Spleen (tissue), 7 donors: ENCODE measurements at regions not wholly inside any gene's neighbourhood (a gene's known extent, or its start where the extent isn't known, plus 50 kb on each side); places are given as distances from the start of the nearest gene placed in this dataset.

Source experiments
- POLR2A ChIP-seq, 3 donors: fragments of 450-650 bp; IDR thresholded peaks; one replicate each; pipeline ENCODE4 v1.5.1; 2017; ENCODE audit warnings: antibody characterized with exemption in 3 of 3, mild to moderate bottlenecking in 1 of 3
- TF ChIP-seq, protein P1 (sequence below), 11 experiments: fragments of 200-600 bp in 7 of 11; fragments of 450-650 bp in 4 of 11; sonication (generic) in 4 of 11; IDR thresholded peaks in 8 of 11; conservative IDR thresholded peaks in 3 of 11; 1 replicate in 7 of 11; 2 replicates in 4 of 11; pipeline versions ENCODE4 v1.4.0 to v1.8.0; 2016 to 2021; ENCODE audit warnings: antibody characterized with exemption in 11 of 11, inconsistent platforms in 4 of 11, mild to moderate bottlenecking in 1 of 11
- donor health status: DM: no; HTN: no; CAD: no; lungs with moderate emphysema.
- donor health status: DM: no; HTN: no; CAD: no.
- donor health status: DM: no; HTN: no; CAD: no.

DNA sequence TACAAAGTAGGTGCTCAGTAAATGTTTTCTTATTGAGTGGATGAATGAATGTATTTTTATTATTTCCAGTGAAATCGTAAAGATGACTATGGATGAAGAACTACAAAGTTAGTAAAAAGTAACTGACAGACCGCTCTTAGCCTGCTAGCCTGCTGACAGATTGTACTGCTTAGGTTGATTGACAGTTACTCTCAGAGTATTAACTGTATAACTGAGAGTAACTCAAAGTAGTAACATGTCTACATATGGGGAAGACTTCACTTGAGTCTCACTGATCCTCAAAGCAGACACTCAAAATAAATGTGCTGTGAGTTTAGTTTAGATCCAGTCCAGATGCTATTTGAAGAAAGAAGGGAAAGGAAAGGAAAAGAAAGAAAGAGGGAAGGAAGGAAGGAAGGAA lies 272.3 kb upstream of the AMIGO2 start:
- TF ChIP-seq, protein P1, sequence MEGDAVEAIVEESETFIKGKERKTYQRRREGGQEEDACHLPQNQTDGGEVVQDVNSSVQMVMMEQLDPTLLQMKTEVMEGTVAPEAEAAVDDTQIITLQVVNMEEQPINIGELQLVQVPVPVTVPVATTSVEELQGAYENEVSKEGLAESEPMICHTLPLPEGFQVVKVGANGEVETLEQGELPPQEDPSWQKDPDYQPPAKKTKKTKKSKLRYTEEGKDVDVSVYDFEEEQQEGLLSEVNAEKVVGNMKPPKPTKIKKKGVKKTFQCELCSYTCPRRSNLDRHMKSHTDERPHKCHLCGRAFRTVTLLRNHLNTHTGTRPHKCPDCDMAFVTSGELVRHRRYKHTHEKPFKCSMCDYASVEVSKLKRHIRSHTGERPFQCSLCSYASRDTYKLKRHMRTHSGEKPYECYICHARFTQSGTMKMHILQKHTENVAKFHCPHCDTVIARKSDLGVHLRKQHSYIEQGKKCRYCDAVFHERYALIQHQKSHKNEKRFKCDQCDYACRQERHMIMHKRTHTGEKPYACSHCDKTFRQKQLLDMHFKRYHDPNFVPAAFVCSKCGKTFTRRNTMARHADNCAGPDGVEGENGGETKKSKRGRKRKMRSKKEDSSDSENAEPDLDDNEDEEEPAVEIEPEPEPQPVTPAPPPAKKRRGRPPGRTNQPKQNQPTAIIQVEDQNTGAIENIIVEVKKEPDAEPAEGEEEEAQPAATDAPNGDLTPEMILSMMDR (IDR thresholded peaks at IDR 0.05 in 8 of 11, conservative IDR thresholded peaks at IDR 0.05 in 3 of 11): no peak
- TF ChIP-seq POLR2A (IDR thresholded peaks at IDR 0.05): no peak
